ENCODE measurements at regions not wholly inside any gene's neighbourhood (a gene's known extent, or its start where the extent isn't known, plus 50 kb on each side); places are given as distances from the start of the nearest gene placed in this dataset.

DNA sequence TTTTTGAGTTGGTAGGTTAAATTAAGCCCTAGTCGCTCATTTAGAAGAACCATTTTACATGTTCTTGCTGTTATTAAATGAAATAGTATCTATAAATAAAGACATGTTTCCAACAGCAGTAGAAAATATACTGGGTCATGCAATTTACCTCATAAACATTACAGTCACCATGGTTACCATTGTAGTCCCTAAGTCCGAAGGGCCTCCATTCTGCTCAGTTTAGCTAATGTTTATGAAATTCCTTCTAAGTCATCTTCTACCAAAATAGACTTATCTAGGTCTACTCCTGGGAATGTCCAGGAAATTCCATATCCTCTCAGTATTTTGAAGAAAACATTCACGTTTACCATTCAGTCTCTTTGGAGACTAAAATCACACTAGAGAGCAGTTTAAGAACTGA is 292.5 kb upstream of the DCAF8L1 start:
- no peaks in the 10 kb centered on the region for H3K36me3 Mint-ChIP-seq (ENCODE audit: low read depth, unreplicated experiment)
- Histone ChIP-seq H3K4me1 (ENCODE audit: insufficient read depth, low read length) (no peaks in the 10 kb centered on the region), H3K4me3 (ENCODE audit: insufficient read depth, low read depth, low read length) (no peak overlapping the region), H3K36me3 (ENCODE audit: insufficient read depth, low read length) (no peaks in the 10 kb centered on the region), H3K9me3 (ENCODE audit: insufficient read depth, low read depth, low read length) (no peaks in the 10 kb centered on the region), H3K27ac (ENCODE audit: low read depth, low read length) (no peak overlapping the region), H4K20me1 (ENCODE audit: insufficient read depth, low read length) (no peaks in the 10 kb centered on the region), H2AFZ (ENCODE audit: low read depth, low read length) (no peak overlapping the region), H3K79me2 (ENCODE audit: insufficient read depth, low read length) (no peaks in the 10 kb centered on the region), H3K9ac (ENCODE audit: low read length) (no peak overlapping the region), H3K4me2 (ENCODE audit: low read length) (no peak overlapping the region), H3K27me3 (ENCODE audit: insufficient read depth, low read length) (no peaks in the 10 kb centered on the region)
- H3K27ac Mint-ChIP-seq (ENCODE audit: unreplicated experiment): no peak overlapping the region
- H3K4me1 Mint-ChIP-seq (ENCODE audit: low read depth, unreplicated experiment): no peaks in the 10 kb centered on the region
- no peak for FAIRE-seq
- DNase-seq (ENCODE audit: low read depth): no peak
- H3K4me3 Mint-ChIP-seq (ENCODE audit: unreplicated experiment): no peak overlapping the region
- H3K27me3 Mint-ChIP-seq (ENCODE audit: low read depth, unreplicated experiment): no peaks in the 10 kb centered on the region
- no peaks in the 10 kb centered on the region for H3K9me3 Mint-ChIP-seq (ENCODE audit: unreplicated experiment)
- no peak for TF ChIP-seq EZH2 (IDR thresholded peaks at IDR 0.05; ENCODE audit: insufficient read depth, low read length)
- TF ChIP-seq, protein P1, sequence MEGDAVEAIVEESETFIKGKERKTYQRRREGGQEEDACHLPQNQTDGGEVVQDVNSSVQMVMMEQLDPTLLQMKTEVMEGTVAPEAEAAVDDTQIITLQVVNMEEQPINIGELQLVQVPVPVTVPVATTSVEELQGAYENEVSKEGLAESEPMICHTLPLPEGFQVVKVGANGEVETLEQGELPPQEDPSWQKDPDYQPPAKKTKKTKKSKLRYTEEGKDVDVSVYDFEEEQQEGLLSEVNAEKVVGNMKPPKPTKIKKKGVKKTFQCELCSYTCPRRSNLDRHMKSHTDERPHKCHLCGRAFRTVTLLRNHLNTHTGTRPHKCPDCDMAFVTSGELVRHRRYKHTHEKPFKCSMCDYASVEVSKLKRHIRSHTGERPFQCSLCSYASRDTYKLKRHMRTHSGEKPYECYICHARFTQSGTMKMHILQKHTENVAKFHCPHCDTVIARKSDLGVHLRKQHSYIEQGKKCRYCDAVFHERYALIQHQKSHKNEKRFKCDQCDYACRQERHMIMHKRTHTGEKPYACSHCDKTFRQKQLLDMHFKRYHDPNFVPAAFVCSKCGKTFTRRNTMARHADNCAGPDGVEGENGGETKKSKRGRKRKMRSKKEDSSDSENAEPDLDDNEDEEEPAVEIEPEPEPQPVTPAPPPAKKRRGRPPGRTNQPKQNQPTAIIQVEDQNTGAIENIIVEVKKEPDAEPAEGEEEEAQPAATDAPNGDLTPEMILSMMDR (IDR thresholded peaks at IDR 0.05; ENCODE audit: insufficient read depth, low read depth, low read length): no peak

DNA sequence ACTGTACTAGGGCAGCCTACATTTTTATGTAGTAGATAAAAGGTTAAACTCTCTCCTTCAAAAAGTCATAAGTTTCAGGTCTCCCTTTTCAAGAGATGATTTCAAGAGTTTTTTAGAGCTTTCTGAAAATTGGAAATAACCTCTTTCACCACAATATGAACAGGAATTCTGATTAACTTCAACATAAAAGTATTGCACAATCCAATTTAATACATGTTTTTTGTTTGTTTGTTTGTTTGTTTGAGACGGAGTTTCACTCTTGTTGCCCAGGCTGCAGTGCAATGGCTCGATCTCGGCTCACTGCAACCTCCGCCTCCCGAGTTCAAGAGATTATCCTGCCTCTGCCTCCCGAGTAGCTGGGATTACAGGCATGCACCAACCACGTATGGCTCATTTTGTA is 265.4 kb upstream of the DCAF8L1 start:
- Mint-ChIP-seq H3K27ac (ENCODE audit: unreplicated experiment) (no peak overlapping the region), H3K4me1 (ENCODE audit: low read depth, unreplicated experiment) (no peaks in the 10 kb centered on the region), H3K36me3 (ENCODE audit: low read depth, unreplicated experiment) (no peaks in the 10 kb centered on the region), H3K4me3 (ENCODE audit: unreplicated experiment) (no peak overlapping the region), H3K27me3 (ENCODE audit: low read depth, unreplicated experiment) (no peaks in the 10 kb centered on the region), H3K9me3 (ENCODE audit: unreplicated experiment) (no peaks in the 10 kb centered on the region)
- Histone ChIP-seq H2AFZ (ENCODE audit: low read depth, low read length) (no peak overlapping the region), H3K9ac (ENCODE audit: low read length) (no peak overlapping the region), H3K9me3 (ENCODE audit: insufficient read depth, low read depth, low read length) (no peaks in the 10 kb centered on the region), H4K20me1 (ENCODE audit: insufficient read depth, low read length) (no peaks in the 10 kb centered on the region), H3K36me3 (ENCODE audit: insufficient read depth, low read length) (no peaks in the 10 kb centered on the region), H3K4me2 (ENCODE audit: low read length) (no peak overlapping the region), H3K79me2 (ENCODE audit: insufficient read depth, low read length) (no peaks in the 10 kb centered on the region), H3K4me1 (ENCODE audit: insufficient read depth, low read length) (no peaks in the 10 kb centered on the region), H3K27me3 (ENCODE audit: insufficient read depth, low read length) (no peaks in the 10 kb centered on the region), H3K4me3 (ENCODE audit: insufficient read depth, low read depth, low read length) (no peak overlapping the region), H3K27ac (ENCODE audit: low read depth, low read length) (no peak overlapping the region)
- TF ChIP-seq, protein P1 (IDR thresholded peaks at IDR 0.05; ENCODE audit: insufficient read depth, low read depth, low read length): no peak
- no peak for TF ChIP-seq EZH2 (IDR thresholded peaks at IDR 0.05; ENCODE audit: insufficient read depth, low read length)
- FAIRE-seq (no peak), DNase-seq (ENCODE audit: low read depth) (no peak)

DNA sequence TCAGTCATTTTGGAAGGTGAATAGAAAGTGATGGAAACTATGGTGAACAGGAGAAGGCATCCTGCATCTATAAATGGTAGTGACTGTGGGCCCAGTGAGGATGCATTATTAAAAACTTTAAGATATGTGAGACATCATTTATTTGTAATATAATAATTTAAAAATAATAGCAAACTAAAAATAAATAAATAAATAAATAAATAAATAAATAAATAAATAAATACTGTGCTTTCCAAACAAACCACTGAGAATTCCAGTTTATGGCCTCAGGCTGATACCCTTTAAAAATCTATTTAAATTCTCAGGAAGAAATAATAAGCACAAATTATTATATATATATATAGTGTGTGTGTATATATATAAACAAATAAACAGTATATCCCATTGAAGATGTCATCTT is 248.0 kb upstream of the DCAF8L1 start:
- Mint-ChIP-seq H3K4me1 (ENCODE audit: low read depth, unreplicated experiment) (no peaks in the 10 kb centered on the region), H3K27ac (ENCODE audit: unreplicated experiment) (no peak overlapping the region), H3K4me3 (ENCODE audit: unreplicated experiment) (no peak overlapping the region), H3K9me3 (ENCODE audit: unreplicated experiment) (no peaks in the 10 kb centered on the region), H3K27me3 (ENCODE audit: low read depth, unreplicated experiment) (no peaks in the 10 kb centered on the region), H3K36me3 (ENCODE audit: low read depth, unreplicated experiment) (no peaks in the 10 kb centered on the region)
- no peaks in the 10 kb centered on the region for H3K27me3 ChIP-seq (ENCODE audit: insufficient read depth, low read length)
- no peaks in the 10 kb centered on the region for H3K79me2 ChIP-seq (ENCODE audit: insufficient read depth, low read length)
- H3K36me3 ChIP-seq (ENCODE audit: insufficient read depth, low read length): no peaks in the 10 kb centered on the region
- no peak overlapping the region for H2AFZ ChIP-seq (ENCODE audit: low read depth, low read length)
- H4K20me1 ChIP-seq (ENCODE audit: insufficient read depth, low read length): no peaks in the 10 kb centered on the region
- no peaks in the 10 kb centered on the region for H3K4me1 ChIP-seq (ENCODE audit: insufficient read depth, low read length)
- FAIRE-seq (no peak), DNase-seq (ENCODE audit: low read depth) (no peak)
- no peak overlapping the region for H3K27ac ChIP-seq (ENCODE audit: low read depth, low read length)
- H3K4me2 ChIP-seq (ENCODE audit: low read length): no peak overlapping the region
- TF ChIP-seq, protein P1 (IDR thresholded peaks at IDR 0.05; ENCODE audit: insufficient read depth, low read depth, low read length): no peak
- no peak for TF ChIP-seq EZH2 (IDR thresholded peaks at IDR 0.05; ENCODE audit: insufficient read depth, low read length)
- no peak overlapping the region for H3K4me3 ChIP-seq (ENCODE audit: insufficient read depth, low read depth, low read length)
- no peaks in the 10 kb centered on the region for H3K9me3 ChIP-seq (ENCODE audit: insufficient read depth, low read depth, low read length)
- no peak overlapping the region for H3K9ac ChIP-seq (ENCODE audit: low read length)
